ENCODE measurements at regions not wholly inside any gene's neighbourhood (a gene's known extent, or its start where the extent isn't known, plus 50 kb on each side); places are given as distances from the start of the nearest gene placed in this dataset.

DNA sequence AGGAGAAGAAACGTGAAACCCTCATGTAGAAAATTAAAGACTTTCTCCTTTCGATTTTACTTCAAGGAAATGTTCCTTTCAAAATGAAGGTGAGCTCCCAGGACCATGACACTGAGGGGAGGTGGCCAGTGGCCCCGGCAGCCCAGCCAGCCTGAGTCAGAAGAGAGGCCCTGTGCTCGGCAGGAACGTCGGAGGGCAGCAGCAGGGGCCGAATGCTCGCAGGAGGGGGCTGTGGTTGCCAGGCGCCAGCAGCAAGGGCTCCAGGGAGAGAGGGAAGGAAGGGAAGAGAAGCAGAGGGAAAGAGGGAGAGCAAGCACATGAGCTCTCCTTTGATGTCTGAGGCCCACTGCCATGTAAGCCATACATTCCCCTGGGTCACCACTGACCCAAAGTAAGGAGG lies 73.3 kb upstream of the ACKR3 start:
- Histone ChIP-seq H3K4me3 (ENCODE audit: low read depth, low read length) (no peak overlapping the region), H3K9me3 (ENCODE audit: control insufficient read depth, insufficient read depth, low read length) (peaks cover 3% of the 10 kb centered on the region; the same call in 1 of the 2 replicates), H3K27ac (ENCODE audit: low read depth, low read length) (no peak overlapping the region), H3K27me3 (ENCODE audit: control insufficient read depth, insufficient read depth, low read length) (no peaks in the 10 kb centered on the region)
- no peak for TF ChIP-seq CTCF (IDR thresholded peaks at IDR 0.05; ENCODE audit: low read depth, low read length)
- CTCF ChIA-PET, result no interaction called here
- POLR2A ChIA-PET, result no interaction called here
- DNase-seq (ENCODE audit: low read depth, low spot score), result no peak

DNA sequence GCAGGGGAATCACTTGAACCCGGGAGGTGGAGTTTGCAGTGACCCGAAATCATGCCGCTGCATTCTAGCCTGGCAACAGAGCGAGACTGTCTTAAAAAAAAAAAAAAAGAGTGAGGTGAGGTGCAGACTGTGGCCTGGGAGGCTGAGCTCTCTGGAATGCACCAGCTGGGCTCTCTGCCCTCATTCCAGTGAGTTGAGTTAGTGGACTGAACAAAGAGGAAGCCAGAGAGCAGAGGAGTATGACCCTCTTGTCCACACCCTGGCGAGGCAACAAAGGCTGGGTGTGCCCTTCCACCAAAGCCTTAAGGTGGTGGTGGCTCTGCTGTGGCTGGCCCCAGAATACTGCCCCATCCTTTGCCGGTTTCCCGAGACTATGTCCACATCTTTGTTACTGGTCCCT lies 71.3 kb upstream of the ACKR3 start:
- Histone ChIP-seq H3K9me3 (ENCODE audit: control insufficient read depth, insufficient read depth, low read length) (peaks cover 4% of the 10 kb centered on the region), H3K27me3 (ENCODE audit: control insufficient read depth, insufficient read depth, low read length) (no peaks in the 10 kb centered on the region), H3K4me3 (ENCODE audit: low read depth, low read length) (no peak overlapping the region), H3K27ac (ENCODE audit: low read depth, low read length) (no peak overlapping the region)
- CTCF ChIA-PET, result interaction anchor here (2.6 kb wide), 1 partner anchor 15 kb away, joined by 10 read pairs; no protein-coding TSS in a partner anchor
- no peak for DNase-seq (ENCODE audit: low read depth, low spot score)
- POLR2A ChIA-PET, result no interaction called here
- no peak for TF ChIP-seq CTCF (IDR thresholded peaks at IDR 0.05; ENCODE audit: low read depth, low read length)

DNA sequence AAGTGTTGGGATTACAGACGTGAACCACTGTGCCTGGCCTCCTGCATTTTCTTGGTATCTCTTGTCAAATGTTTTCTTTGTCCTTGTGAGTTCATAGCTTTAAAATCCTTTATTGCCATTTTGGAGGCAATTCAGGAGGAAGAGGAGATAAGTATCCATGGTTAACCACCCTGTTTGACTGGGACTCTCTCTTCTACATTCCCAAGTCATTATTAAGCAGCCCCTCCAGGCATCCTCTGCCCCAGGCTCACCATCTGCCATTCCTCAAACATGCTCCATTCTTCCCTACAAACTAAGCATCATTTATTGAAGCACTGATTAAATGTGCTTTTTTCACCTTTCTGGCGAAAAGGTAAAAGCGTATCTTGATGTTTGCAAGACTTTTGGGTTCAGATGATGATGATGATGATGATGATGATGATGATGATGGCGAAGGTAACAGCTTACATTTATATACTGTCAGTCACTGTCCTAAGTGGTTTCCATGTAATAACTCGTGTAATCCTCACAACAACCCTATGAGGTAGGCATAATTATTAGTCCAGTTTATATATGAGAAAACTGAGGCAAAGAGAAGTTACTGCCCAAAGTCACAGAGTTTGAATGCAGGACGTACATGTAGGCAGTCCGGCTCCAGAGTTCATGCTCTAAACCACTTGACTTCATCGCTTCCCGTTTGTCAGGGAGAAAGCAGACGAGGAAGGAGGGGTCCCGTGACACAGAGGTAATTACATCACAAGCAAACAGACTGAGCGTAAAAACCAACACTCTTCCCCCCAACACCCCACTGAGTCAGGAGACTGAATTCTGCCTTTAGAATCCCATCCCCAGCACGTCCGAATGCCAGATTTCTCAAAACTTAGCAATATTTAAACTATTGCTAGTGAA lies 69.7 kb upstream of the ACKR3 start:
- CTCF ChIA-PET, result interaction anchor here (2.6 kb wide), 1 partner anchor 13 kb away, joined by 10 read pairs; no protein-coding TSS in a partner anchor
- DNase-seq (ENCODE audit: low read depth, low spot score), result no peak
- TF ChIP-seq CTCF (IDR thresholded peaks at IDR 0.05; ENCODE audit: low read depth, low read length), result no peak

DNA sequence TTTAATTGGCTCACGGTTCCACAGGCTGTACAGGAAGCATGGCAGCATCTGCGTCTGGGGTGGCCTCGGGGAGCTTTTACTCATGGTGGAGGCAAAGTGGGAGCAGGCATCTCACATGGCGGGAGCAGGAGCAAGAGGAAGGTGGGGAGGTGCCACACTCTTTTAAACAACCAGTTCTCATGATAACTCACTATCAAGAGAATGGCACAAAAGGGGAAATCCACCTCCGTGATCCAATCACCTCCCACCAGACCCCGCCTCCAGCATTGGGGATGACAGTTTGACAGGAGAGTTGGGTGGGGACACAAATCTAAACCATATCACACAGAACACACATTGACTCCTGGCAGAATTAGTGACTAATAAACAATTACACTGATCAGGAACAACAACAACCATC lies 68.6 kb upstream of the ACKR3 start:
- no peak overlapping the region for H3K27ac ChIP-seq (ENCODE audit: low read depth, low read length)
- ChIA-PET POLR2A (no interaction called here), CTCF (no interaction called here)
- no peak overlapping the region for H3K4me3 ChIP-seq (ENCODE audit: low read depth, low read length)
- H3K9me3 ChIP-seq (ENCODE audit: control insufficient read depth, insufficient read depth, low read length), result peaks cover 7% of the 10 kb centered on the region
- no peak for TF ChIP-seq CTCF (IDR thresholded peaks at IDR 0.05; ENCODE audit: low read depth, low read length)
- no peaks in the 10 kb centered on the region for H3K27me3 ChIP-seq (ENCODE audit: control insufficient read depth, insufficient read depth, low read length)
- no peak for DNase-seq (ENCODE audit: low read depth, low spot score)

More for the DNA sequence above, 69.7 kb upstream of the ACKR3 start:
- peaks cover 7% of the 10 kb centered on the region for H3K9me3 ChIP-seq (ENCODE audit: control insufficient read depth, insufficient read depth, low read length)
- no peak overlapping the region for H3K27ac ChIP-seq (ENCODE audit: low read depth, low read length)
- POLR2A ChIA-PET, result no interaction called here
- H3K4me3 ChIP-seq (ENCODE audit: low read depth, low read length), result no peak overlapping the region
- H3K27me3 ChIP-seq (ENCODE audit: control insufficient read depth, insufficient read depth, low read length), result no peaks in the 10 kb centered on the region

DNA sequence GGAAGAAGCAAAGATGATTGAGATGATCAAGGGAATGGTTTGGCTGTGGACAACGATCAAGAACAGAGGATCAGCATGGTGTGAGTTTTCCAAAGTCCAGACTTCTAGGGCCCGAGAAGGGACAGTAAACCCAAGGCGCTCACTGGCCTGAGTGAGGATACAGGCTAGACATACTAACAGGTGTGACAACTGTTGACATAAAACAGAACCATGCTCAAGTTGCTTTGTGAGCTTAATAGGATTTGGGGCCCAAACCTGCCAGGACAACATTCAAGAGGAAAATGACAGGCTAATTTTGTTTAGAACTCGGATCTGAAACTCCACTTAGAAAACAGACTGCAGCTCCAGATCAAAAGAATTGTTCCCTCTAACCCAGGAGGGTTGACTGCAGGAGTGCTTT lies 68.1 kb upstream of the ACKR3 start:
- no peak for DNase-seq (ENCODE audit: low read depth, low spot score)
- Histone ChIP-seq H3K9me3 (ENCODE audit: control insufficient read depth, insufficient read depth, low read length) (peaks cover 4% of the 10 kb centered on the region), H3K27ac (ENCODE audit: low read depth, low read length) (no peak overlapping the region), H3K27me3 (ENCODE audit: control insufficient read depth, insufficient read depth, low read length) (no peaks in the 10 kb centered on the region), H3K4me3 (ENCODE audit: low read depth, low read length) (no peak overlapping the region)
- CTCF ChIA-PET, result no interaction called here
- TF ChIP-seq CTCF (IDR thresholded peaks at IDR 0.05; ENCODE audit: low read depth, low read length), result no peak
- POLR2A ChIA-PET, result no interaction called here

Data from AG04450 (cell line).